ENCODE measurements at regions not wholly inside any gene's neighbourhood (a gene's known extent, or its start where the extent isn't known, plus 50 kb on each side); places are given as distances from the start of the nearest gene placed in this dataset.

DNA sequence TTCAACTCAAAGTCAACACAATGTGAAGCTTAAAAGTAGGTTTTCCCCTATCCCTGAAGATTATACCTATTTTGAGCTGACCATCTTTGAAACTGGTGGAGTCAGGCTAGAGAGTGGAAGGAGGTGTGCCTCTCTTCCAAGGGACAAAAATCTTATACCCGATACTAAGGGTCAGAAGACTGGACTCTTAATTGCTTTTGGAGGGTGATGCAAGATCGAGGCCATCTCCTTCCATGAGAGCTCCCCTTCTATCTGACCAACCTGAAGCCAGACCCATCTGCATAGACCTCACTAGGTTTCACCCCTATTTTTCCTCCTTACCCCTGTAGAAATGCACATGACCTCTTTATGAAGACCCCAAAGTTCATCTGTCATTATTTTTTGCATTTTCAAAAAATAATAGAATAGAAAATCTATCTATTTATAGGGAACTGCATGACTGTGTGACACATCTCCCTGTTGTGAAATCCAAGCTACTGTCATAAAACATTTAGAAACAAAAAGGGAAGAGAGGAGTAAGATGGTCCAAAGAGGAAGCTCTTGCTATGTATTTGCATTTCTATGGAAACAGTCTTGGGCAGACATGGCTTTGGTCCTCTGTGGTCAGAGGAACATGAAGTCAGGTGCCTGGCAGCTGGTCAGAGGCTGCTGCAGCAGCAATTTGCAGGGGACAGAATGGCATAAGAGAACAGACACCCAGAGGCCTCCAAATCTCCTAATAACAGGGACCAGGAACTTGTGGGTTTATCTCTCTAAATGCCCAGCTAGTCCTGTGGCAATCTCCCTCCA is 349.2 kb downstream of the MAFB start:
- no peaks in the 10 kb centered on the region for H3K4me1 ChIP-seq (replicated peaks; ENCODE audit: insufficient read depth)
- no peaks in the 10 kb centered on the region for H3K9me2 ChIP-seq (ENCODE audit: insufficient read depth)
- H3K4me3 ChIP-seq, result no peak overlapping the region
- H3K79me2 ChIP-seq (ENCODE audit: low read depth), result no peaks in the 10 kb centered on the region
- no peaks in the 10 kb centered on the region; the same call in 1 of the 2 replicates for H3K9me3 ChIP-seq (ENCODE audit: insufficient read depth, low read depth)
- no peak overlapping the region for H3K27ac ChIP-seq
- H3K27me3 ChIP-seq (ENCODE audit: insufficient read depth, low read depth), result no peaks in the 10 kb centered on the region
- intact Hi-C loops (cut with micrococcal nuclease; ENCODE audit: unreplicated experiment), result no loop called here
- H3K36me3 ChIP-seq (ENCODE audit: low read depth), result no peaks in the 10 kb centered on the region
- H4K20me1 ChIP-seq (ENCODE audit: insufficient read depth), result no peaks in the 10 kb centered on the region
- CTCF ChIA-PET, result no interaction called here
- POLR2A ChIA-PET (ENCODE audit: unreplicated experiment), result no interaction called here
- no peak for DNase-seq
- H2AFZ ChIP-seq, result no peak overlapping the region
- no TSS peak for BruUV-seq (replicated peaks)
- TF ChIP-seq EZH2 (IDR thresholded peaks at IDR 0.05; ENCODE audit: low read depth), result no peak
- TF ChIP-seq, protein P1, sequence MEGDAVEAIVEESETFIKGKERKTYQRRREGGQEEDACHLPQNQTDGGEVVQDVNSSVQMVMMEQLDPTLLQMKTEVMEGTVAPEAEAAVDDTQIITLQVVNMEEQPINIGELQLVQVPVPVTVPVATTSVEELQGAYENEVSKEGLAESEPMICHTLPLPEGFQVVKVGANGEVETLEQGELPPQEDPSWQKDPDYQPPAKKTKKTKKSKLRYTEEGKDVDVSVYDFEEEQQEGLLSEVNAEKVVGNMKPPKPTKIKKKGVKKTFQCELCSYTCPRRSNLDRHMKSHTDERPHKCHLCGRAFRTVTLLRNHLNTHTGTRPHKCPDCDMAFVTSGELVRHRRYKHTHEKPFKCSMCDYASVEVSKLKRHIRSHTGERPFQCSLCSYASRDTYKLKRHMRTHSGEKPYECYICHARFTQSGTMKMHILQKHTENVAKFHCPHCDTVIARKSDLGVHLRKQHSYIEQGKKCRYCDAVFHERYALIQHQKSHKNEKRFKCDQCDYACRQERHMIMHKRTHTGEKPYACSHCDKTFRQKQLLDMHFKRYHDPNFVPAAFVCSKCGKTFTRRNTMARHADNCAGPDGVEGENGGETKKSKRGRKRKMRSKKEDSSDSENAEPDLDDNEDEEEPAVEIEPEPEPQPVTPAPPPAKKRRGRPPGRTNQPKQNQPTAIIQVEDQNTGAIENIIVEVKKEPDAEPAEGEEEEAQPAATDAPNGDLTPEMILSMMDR (conservative IDR thresholded peaks at IDR 0.05), result no peak
- no peak overlapping the region for H3K4me2 ChIP-seq
- H3F3A ChIP-seq (ENCODE audit: insufficient read depth, low read depth), result no peaks in the 10 kb centered on the region

DNA sequence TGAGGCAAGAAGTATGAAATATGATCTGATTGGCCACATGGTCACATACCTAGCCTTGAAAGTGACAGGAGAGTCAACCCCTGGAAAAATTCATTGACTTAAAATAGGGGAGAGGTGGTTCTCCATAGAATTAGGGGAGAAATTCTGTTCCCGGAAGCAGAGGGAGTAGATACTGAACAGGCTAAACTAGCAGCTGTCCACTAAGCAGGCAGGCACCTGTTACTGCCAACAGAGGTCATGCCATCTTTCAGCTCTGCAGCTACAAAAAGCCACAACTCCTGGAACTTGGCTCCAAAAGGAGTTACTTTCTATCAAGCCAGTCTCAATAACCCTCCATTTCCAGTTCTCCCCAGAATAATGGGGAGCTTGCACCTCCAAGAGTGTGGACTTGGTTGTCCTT is 352.5 kb downstream of the MAFB start:
- ChIA-PET POLR2A (ENCODE audit: unreplicated experiment) (no interaction called here), CTCF (no interaction called here)
- no peak overlapping the region for H3K4me2 ChIP-seq
- intact Hi-C loops (cut with micrococcal nuclease; ENCODE audit: unreplicated experiment), result no loop called here
- BruUV-seq (replicated peaks), result no TSS peak
- no peaks in the 10 kb centered on the region for H3F3A ChIP-seq (ENCODE audit: insufficient read depth, low read depth)
- no peaks in the 10 kb centered on the region for H3K79me2 ChIP-seq (ENCODE audit: low read depth)
- no peaks in the 10 kb centered on the region for H3K9me3 ChIP-seq (ENCODE audit: insufficient read depth, low read depth)
- no peaks in the 10 kb centered on the region for H4K20me1 ChIP-seq (ENCODE audit: insufficient read depth)
- no peaks in the 10 kb centered on the region for H3K9me2 ChIP-seq (ENCODE audit: insufficient read depth)
- H2AFZ ChIP-seq, result no peak overlapping the region
- TF ChIP-seq, protein P1 (conservative IDR thresholded peaks at IDR 0.05), result no peak
- no peak for TF ChIP-seq EZH2 (IDR thresholded peaks at IDR 0.05; ENCODE audit: low read depth)
- H3K27me3 ChIP-seq (ENCODE audit: insufficient read depth, low read depth), result no peaks in the 10 kb centered on the region
- no peaks in the 10 kb centered on the region for H3K36me3 ChIP-seq (ENCODE audit: low read depth)
- H3K4me1 ChIP-seq (replicated peaks; ENCODE audit: insufficient read depth), result no peaks in the 10 kb centered on the region
- H3K27ac ChIP-seq, result no peak overlapping the region
- no peak overlapping the region for H3K4me3 ChIP-seq
- no peak for DNase-seq

DNA sequence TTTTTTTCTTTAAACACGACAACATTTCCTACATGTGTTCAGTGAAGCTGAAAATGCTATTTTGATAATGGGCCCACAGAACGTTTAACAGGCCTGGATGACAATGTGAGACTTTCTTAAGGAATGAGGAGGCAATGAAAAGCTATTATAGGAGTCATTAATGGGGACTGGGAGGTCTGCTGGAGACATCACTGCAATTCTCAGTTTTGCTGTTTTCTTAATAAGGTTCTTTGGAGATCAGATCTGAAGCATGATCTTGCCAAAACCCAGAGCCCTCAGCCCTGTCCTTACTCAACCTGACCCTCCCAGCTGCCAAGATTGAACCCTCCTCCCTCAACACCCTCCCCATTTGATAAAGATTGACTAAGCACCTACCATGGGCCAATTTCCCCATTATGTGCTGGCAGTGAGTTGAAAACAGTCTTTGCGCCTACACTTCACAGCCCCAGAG is 353.1 kb downstream of the MAFB start:
- intact Hi-C loops (cut with micrococcal nuclease; ENCODE audit: unreplicated experiment), result no loop called here

More for the DNA sequence above, 353.1 kb downstream of the MAFB start:
- TF ChIP-seq, protein P1 (conservative IDR thresholded peaks at IDR 0.05), result no peak
- no peak for TF ChIP-seq EZH2 (IDR thresholded peaks at IDR 0.05; ENCODE audit: low read depth)
- Histone ChIP-seq H3K9me2 (ENCODE audit: insufficient read depth) (no peaks in the 10 kb centered on the region), H4K20me1 (ENCODE audit: insufficient read depth) (no peaks in the 10 kb centered on the region), H3K27ac (no peak overlapping the region), H3F3A (ENCODE audit: insufficient read depth, low read depth) (no peaks in the 10 kb centered on the region), H3K36me3 (ENCODE audit: low read depth) (no peaks in the 10 kb centered on the region), H3K27me3 (ENCODE audit: insufficient read depth, low read depth) (no peaks in the 10 kb centered on the region), H3K4me1 (replicated peaks; ENCODE audit: insufficient read depth) (no peaks in the 10 kb centered on the region), H3K9me3 (ENCODE audit: insufficient read depth, low read depth) (no peaks in the 10 kb centered on the region), H2AFZ (no peak overlapping the region), H3K4me2 (no peak overlapping the region), H3K79me2 (ENCODE audit: low read depth) (no peaks in the 10 kb centered on the region), H3K4me3 (no peak overlapping the region)
- DNase-seq, result no peak
- BruUV-seq (replicated peaks), result no TSS peak
- POLR2A ChIA-PET (ENCODE audit: unreplicated experiment), result no interaction called here
- CTCF ChIA-PET, result no interaction called here
